Lung (tissue), 11 donors: ENCODE measurements at regions not wholly inside any gene's neighbourhood (a gene's known extent, or its start where the extent isn't known, plus 50 kb on each side); places are given as distances from the start of the nearest gene placed in this dataset.
A peak's percentile ranks its signal among the peaks of the same experiment; 100 is the strongest.

Experiments
- ATAC-seq: fragments of 200-7000 bp; cut with Tn5 transposase; one replicate; pipeline ENCODE4 v1.9.1; 2020; ENCODE audit warnings: moderate number of reproducible peaks; ENCODE audit not compliant: insufficient read depth, low FRiP score
- DNase-seq, 3 donors: peaks; one replicate each; pipeline ENCODE4 v3.0.0-alpha.2; 2013 to 2017
- H3K27ac ChIP-seq, 2 donors: one replicate each; pipeline ENCODE4 v1.5.1; 2013; ENCODE audit warnings: mild to moderate bottlenecking in 2 of 2, moderate library complexity in 2 of 2, control low read depth in 1 of 2, inconsistent platforms in 1 of 2, low read depth in 1 of 2, low read length in 1 of 2
- H3K27me3 ChIP-seq, 3 donors: one replicate each; pipeline ENCODE4 v1.5.1; 2013; ENCODE audit warnings: low read length in 2 of 3; ENCODE audit not compliant: control insufficient read depth in 3 of 3, insufficient read depth in 3 of 3
- H3K36me3 ChIP-seq, 4 donors: one replicate each; pipeline ENCODE4 v1.5.1; 2013; ENCODE audit warnings: low read length in 4 of 4, mild to moderate bottlenecking in 1 of 4, moderate library complexity in 1 of 4; ENCODE audit not compliant: control insufficient read depth in 4 of 4, insufficient read depth in 4 of 4
- H3K4me1 ChIP-seq, 5 donors: one replicate each; pipeline ENCODE4 v1.5.1; 2013; ENCODE audit warnings: low read length in 5 of 5, mild to moderate bottlenecking in 2 of 5, moderate library complexity in 1 of 5; ENCODE audit not compliant: control insufficient read depth in 5 of 5, insufficient read depth in 5 of 5
- H3K4me3 ChIP-seq: one replicate; pipeline ENCODE4 v1.5.1; 2013; ENCODE audit warnings: mild to moderate bottlenecking, control low read depth, moderate library complexity
- H3K9ac ChIP-seq, 2 donors: one replicate each; pipeline ENCODE4 v1.5.1; 2013; ENCODE audit warnings: low read length in 2 of 2, control low read depth in 1 of 2; ENCODE audit not compliant: insufficient read depth in 1 of 2
- H3K9me3 ChIP-seq, 4 donors: one replicate each; pipeline ENCODE4 v1.5.1; 2013; ENCODE audit warnings: low read length in 3 of 4, mild to moderate bottlenecking in 1 of 4, moderate library complexity in 1 of 4; ENCODE audit not compliant: control insufficient read depth in 4 of 4, insufficient read depth in 3 of 4
- CTCF ChIP-seq: IDR thresholded peaks from 2 replicates; pipeline ENCODE4 v1.5.1; 2012; ENCODE audit warnings: mild to moderate bottlenecking; ENCODE audit errors: control extremely low read depth, extremely low read depth
- WGBS, 2 donors: extraction: QIAGEN DNeasy Blood & Tissue Kit; methylation state at CpG; one replicate each; pipeline ENCODE4 v1.1.7; 2013; 5-methylcytosine and 5-hydroxymethylcytosine counted together
- donor health status: control.
- donor health status: control.
- donor health status: Bipolar disorder and iron deficiency.
- donor health status: healthy.
- donor health status: DM: yes; HTN: yes; CAD: no.

DNA sequence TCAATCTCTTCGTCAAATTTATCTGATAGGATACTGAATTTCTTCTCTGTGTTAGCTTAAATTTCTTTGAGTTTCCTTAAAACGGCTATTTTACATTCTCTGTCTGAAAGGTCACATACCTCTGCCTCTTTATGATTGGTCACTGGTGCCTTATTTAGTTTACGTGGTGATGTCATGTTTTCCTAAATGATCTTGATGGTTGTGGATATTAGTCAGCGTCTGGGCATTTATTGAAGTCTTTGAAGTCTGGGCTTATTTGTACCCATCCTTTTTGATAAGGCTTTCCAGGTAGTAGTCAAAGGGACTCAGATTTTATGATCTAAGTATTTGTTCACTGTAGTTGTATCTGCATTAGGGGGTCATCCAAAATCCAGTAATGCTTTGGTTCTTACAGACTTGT is 1407.5 kb upstream of the LRRTM3 start:
- TF ChIP-seq CTCF, result no peak
- no peaks in the 10 kb centered on the region for H3K4me1 ChIP-seq
- DNase-seq, result no peak
- no peaks in the 10 kb centered on the region for H3K36me3 ChIP-seq
- H3K27me3 ChIP-seq, result no peaks in the 10 kb centered on the region
- H3K4me3 ChIP-seq, result no peak overlapping the region
- H3K9ac ChIP-seq, result no peak overlapping the region
- WGBS, 2 donors, result 67 to 83% methylated on average over 4 of the region's 4 CpGs
- H3K27ac ChIP-seq, result no peak overlapping the region
- no peak for ATAC-seq
- peaks cover 0 to 2% (median 0%) of the 10 kb centered on the region in 4 donors for H3K9me3 ChIP-seq

DNA sequence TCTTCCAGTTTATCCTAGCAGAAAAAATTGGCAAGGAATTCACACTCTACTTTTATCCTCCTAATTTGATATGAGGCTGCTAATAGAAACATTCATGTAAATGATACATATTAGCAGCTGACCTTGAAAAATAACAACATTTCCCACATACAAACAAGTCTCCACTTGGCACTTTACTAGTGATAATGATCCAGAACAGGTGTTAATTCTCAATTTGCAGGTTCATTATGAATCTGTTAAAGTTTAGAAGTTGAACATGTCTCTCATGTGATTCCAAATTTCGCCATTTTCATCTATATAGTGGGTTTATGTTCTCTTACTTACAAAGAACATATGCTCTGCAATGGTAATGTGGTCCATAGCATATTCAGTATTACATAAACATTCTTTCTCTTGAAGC is 1396.8 kb upstream of the LRRTM3 start:
- Histone ChIP-seq H3K36me3 (no peaks in the 10 kb centered on the region), H3K27me3 (no peaks in the 10 kb centered on the region), H3K9me3 (peaks cover 0 to 2% (median 0%) of the 10 kb centered on the region in 4 donors), H3K9ac (no peak overlapping the region), H3K4me1 (peaks cover 0 to 2% (median 0%) of the 10 kb centered on the region in 5 donors), H3K27ac (no peak overlapping the region), H3K4me3 (no peak overlapping the region)
- no peak for TF ChIP-seq CTCF
- DNase-seq, result peak in 2 of 3 donors; percentile 82 to 84
- WGBS, 2 donors, result 71 to 73% methylated on average over 1 of the region's 1 CpG
- no peak for ATAC-seq

- Histone ChIP-seq H3K9ac (no peak overlapping the region), H3K9me3 (peaks cover 0 to 2% (median 0%) of the 10 kb centered on the region in 4 donors), H3K27me3 (no peaks in the 10 kb centered on the region), H3K36me3 (no peaks in the 10 kb centered on the region), H3K4me1 (peaks cover 0 to 2% (median 0%) of the 10 kb centered on the region in 5 donors), H3K4me3 (no peak overlapping the region), H3K27ac (no peak overlapping the region)
- 88 to 89% methylated on average over 5 of the region's 5 CpGs for WGBS, 2 donors
- no peak for ATAC-seq
- TF ChIP-seq CTCF, result no peak
- DNase-seq, result no peak
Observed at GRCh38 chr10:65531545-65531944, 1394.3 kb upstream of the LRRTM3 start.

- TF ChIP-seq CTCF, result no peak
- WGBS, 2 donors, result 90 to 91% methylated on average over 2 of the region's 2 CpGs
- no peak for ATAC-seq
- Histone ChIP-seq H3K4me1 (no peaks in the 10 kb centered on the region), H3K36me3 (no peaks in the 10 kb centered on the region), H3K9me3 (peaks cover 0 to 2% (median 0%) of the 10 kb centered on the region in 4 donors), H3K27ac (no peak overlapping the region), H3K9ac (no peak overlapping the region), H3K4me3 (no peak overlapping the region), H3K27me3 (no peaks in the 10 kb centered on the region)
- DNase-seq, result no peak
Observed at GRCh38 chr10:65534771-65535170, 1391.1 kb upstream of the LRRTM3 start.
